T1000 (cell line): ENCODE measurements at regions not wholly inside any gene's neighbourhood (a gene's known extent, or its start where the extent isn't known, plus 50 kb on each side); places are given as distances from the start of the nearest gene placed in this dataset.

ENCODE experiments used
- DNase-seq: peaks from one replicate; lab custom pipeline; 2025; ENCODE audit warnings: mixed read lengths; lab: John Stamatoyannopoulos, UW

GRCh38 chr2:12495247-12495868 lies 221.4 kb upstream of the TRIB2 start:
- no peak for DNase-seq

GRCh38 chr2:12498286-12498685 lies 218.4 kb upstream of the TRIB2 start:
- no peak for DNase-seq

GRCh38 chr2:12498704-12499103 lies 218.0 kb upstream of the TRIB2 start:
- DNase-seq: no peak

- DNase-seq: no peak
Observed at GRCh38 chr2:12500899-12501298, 215.8 kb upstream of the TRIB2 start.

GRCh38 chr2:12501469-12502158 lies 215.1 kb upstream of the TRIB2 start:
- DNase-seq: no peak

GRCh38 chr2:12502759-12503158 lies 214.0 kb upstream of the TRIB2 start:
- no peak for DNase-seq

GRCh38 chr2:12504443-12504842 lies 212.3 kb upstream of the TRIB2 start:
- no peak for DNase-seq

- no peak for DNase-seq
Observed at GRCh38 chr2:12506846-12507245, 209.9 kb upstream of the TRIB2 start.

GRCh38 chr2:12507295-12507694 lies 209.4 kb upstream of the TRIB2 start:
- DNase-seq: peak; percentile 90

GRCh38 chr2:12510070-12510469 lies 206.7 kb upstream of the TRIB2 start:
- DNase-seq: no peak

GRCh38 chr2:12513339-12513738 lies 203.4 kb upstream of the TRIB2 start:
- no peak for DNase-seq

- no peak for DNase-seq
Observed at GRCh38 chr2:12514168-12514567, 202.6 kb upstream of the TRIB2 start.

- no peak for DNase-seq
Observed at GRCh38 chr2:12514631-12515437, 201.9 kb upstream of the TRIB2 start.

GRCh38 chr2:12515871-12516270 lies 200.9 kb upstream of the TRIB2 start:
- DNase-seq: no peak

- no peak for DNase-seq
Observed at GRCh38 chr2:12533337-12534005, 183.3 kb upstream of the TRIB2 start.

- DNase-seq: peak; percentile 60
Observed at GRCh38 chr2:12534646-12535263, 182.0 kb upstream of the TRIB2 start.

- no peak for DNase-seq
Observed at GRCh38 chr2:12536976-12537375, 179.8 kb upstream of the TRIB2 start.

- no peak for DNase-seq
Observed at GRCh38 chr2:12538138-12538694, 178.5 kb upstream of the TRIB2 start.

- no peak for DNase-seq
Observed at GRCh38 chr2:12539336-12539735, 177.4 kb upstream of the TRIB2 start.

GRCh38 chr2:12539776-12540562 lies 176.8 kb upstream of the TRIB2 start:
- no peak for DNase-seq
